ENCODE measurements at regions not wholly inside any gene's neighbourhood (a gene's known extent, or its start where the extent isn't known, plus 50 kb on each side); places are given as distances from the start of the nearest gene placed in this dataset.

DNA sequence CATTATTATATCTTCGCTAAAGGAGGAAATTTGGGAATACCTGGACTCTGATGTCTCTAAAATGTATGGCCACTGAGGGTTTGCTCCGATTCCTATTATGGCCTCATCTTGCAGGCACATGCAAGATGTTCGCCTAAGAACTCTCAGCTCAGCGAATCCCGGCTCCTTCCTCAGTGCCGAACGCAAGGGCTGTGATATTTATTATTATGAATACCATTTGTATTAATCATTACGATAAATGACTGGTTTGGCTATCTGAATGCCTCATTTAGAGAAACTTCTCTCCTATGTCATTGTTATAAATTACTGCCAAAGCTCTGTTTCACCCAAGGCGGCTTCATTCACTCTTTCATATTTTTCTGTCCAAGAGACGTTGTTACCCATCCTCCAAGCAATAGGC is 369.7 kb upstream of the TSHZ3 start:
- ATAC-seq = no peak
- no peak for TF ChIP-seq OSR1 (CRISPR knock-in tag; IDR thresholded peaks at IDR 0.05)
- TF ChIP-seq TOX (CRISPR knock-in tag; IDR thresholded peaks at IDR 0.05; ENCODE audit: borderline replicate concordance) = no peak
- no peak for TF ChIP-seq ZNF8 (CRISPR knock-in tag; IDR thresholded peaks at IDR 0.05)
- TF ChIP-seq ISL1 (CRISPR knock-in tag; IDR thresholded peaks at IDR 0.05) = no peak
- TF ChIP-seq ESRRG (CRISPR knock-in tag; IDR thresholded peaks at IDR 0.05) = no peak
- TF ChIP-seq ZFP30 (CRISPR knock-in tag; IDR thresholded peaks at IDR 0.05) = no peak

DNA sequence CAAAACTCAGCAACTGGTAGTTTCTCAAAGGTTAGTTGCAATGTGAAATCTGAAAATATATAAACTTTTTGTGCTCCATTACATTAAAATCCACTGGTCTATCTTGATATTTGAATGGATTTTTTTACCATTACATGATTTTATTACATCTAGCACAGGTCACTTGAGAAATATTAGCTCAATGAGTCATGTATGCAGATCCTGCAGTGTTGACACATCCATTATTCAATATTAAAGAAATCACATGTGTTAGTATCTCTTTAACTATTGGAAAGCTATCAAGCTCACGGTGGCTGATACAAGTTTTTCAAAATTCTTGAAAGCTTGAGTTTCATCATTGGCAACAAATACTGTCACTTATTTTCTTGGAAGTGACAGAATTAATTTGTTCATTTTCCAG is 373.9 kb upstream of the TSHZ3 start:
- ATAC-seq = no peak
- TF ChIP-seq ZC3H10 (CRISPR knock-in tag; IDR thresholded peaks at IDR 0.05) = no peak
- TF ChIP-seq OSR1 (CRISPR knock-in tag; IDR thresholded peaks at IDR 0.05) = no peak
- TF ChIP-seq PPARA (CRISPR knock-in tag; IDR thresholded peaks at IDR 0.05; ENCODE audit: borderline replicate concordance) = no peak
- TF ChIP-seq ZFP30 (CRISPR knock-in tag; IDR thresholded peaks at IDR 0.05) = no peak
- TF ChIP-seq ZFP3 (CRISPR knock-in tag; IDR thresholded peaks at IDR 0.05) = no peak
- no peak for TF ChIP-seq BACH2 (CRISPR knock-in tag; IDR thresholded peaks at IDR 0.05; ENCODE audit: borderline replicate concordance)
- TF ChIP-seq ARNTL (CRISPR knock-in tag; IDR thresholded peaks at IDR 0.05; ENCODE audit: borderline replicate concordance, low read depth) = no peak
- TF ChIP-seq ISL1 (CRISPR knock-in tag; IDR thresholded peaks at IDR 0.05) = no peak
- no peak for TF ChIP-seq CSDC2 (CRISPR knock-in tag; IDR thresholded peaks at IDR 0.05)
- TF ChIP-seq, protein P1, sequence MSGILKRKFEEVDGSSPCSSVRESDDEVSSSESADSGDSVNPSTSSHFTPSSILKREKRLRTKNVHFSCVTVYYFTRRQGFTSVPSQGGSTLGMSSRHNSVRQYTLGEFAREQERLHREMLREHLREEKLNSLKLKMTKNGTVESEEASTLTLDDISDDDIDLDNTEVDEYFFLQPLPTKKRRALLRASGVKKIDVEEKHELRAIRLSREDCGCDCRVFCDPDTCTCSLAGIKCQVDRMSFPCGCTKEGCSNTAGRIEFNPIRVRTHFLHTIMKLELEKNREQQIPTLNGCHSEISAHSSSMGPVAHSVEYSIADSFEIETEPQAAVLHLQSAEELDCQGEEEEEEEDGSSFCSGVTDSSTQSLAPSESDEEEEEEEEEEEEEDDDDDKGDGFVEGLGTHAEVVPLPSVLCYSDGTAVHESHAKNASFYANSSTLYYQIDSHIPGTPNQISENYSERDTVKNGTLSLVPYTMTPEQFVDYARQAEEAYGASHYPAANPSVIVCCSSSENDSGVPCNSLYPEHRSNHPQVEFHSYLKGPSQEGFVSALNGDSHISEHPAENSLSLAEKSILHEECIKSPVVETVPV (CRISPR knock-in tag; IDR thresholded peaks at IDR 0.05) = no peak
- no peak for TF ChIP-seq ZNF565 (CRISPR knock-in tag; conservative IDR thresholded peaks at IDR 0.05; ENCODE audit: low read depth)
- TF ChIP-seq, protein P2, sequence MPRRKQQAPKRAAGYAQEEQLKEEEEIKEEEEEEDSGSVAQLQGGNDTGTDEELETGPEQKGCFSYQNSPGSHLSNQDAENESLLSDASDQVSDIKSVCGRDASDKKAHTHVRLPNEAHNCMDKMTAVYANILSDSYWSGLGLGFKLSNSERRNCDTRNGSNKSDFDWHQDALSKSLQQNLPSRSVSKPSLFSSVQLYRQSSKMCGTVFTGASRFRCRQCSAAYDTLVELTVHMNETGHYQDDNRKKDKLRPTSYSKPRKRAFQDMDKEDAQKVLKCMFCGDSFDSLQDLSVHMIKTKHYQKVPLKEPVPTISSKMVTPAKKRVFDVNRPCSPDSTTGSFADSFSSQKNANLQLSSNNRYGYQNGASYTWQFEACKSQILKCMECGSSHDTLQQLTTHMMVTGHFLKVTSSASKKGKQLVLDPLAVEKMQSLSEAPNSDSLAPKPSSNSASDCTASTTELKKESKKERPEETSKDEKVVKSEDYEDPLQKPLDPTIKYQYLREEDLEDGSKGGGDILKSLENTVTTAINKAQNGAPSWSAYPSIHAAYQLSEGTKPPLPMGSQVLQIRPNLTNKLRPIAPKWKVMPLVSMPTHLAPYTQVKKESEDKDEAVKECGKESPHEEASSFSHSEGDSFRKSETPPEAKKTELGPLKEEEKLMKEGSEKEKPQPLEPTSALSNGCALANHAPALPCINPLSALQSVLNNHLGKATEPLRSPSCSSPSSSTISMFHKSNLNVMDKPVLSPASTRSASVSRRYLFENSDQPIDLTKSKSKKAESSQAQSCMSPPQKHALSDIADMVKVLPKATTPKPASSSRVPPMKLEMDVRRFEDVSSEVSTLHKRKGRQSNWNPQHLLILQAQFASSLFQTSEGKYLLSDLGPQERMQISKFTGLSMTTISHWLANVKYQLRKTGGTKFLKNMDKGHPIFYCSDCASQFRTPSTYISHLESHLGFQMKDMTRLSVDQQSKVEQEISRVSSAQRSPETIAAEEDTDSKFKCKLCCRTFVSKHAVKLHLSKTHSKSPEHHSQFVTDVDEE (CRISPR knock-in tag; IDR thresholded peaks at IDR 0.05) = no peak
- no peak for TF ChIP-seq TOX (CRISPR knock-in tag; IDR thresholded peaks at IDR 0.05; ENCODE audit: borderline replicate concordance)

DNA sequence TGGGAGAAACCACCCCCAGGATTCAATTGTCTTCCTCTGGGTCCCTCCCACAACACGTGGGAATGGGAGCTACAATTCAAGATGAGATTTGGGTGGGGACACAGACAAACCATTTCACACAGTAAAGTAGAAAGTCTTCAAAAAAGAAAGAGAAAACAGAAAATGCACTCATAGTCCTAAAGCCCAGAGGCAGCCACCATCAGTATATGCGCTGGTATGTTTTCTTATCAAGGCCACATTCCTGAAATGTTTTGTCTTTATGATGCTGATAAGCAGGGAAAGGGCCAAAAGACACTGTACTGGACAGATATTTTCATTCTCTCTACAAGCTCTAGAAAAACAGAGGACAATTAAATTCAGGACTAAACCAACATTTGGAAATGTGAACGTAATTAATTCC is 375.8 kb upstream of the TSHZ3 start:
- no peak for ATAC-seq
- TF ChIP-seq, protein P2 (CRISPR knock-in tag; IDR thresholded peaks at IDR 0.05) = no peak
- TF ChIP-seq ZFP30 (CRISPR knock-in tag; IDR thresholded peaks at IDR 0.05) (no peak), BACH2 (CRISPR knock-in tag; IDR thresholded peaks at IDR 0.05; ENCODE audit: borderline replicate concordance) (no peak), RARB (CRISPR knock-in tag; IDR thresholded peaks at IDR 0.05) (no peak), TCF4 (CRISPR knock-in tag; IDR thresholded peaks at IDR 0.05; ENCODE audit: borderline replicate concordance) (no peak), ZFP3 (CRISPR knock-in tag; IDR thresholded peaks at IDR 0.05) (no peak), PPARA (CRISPR knock-in tag; IDR thresholded peaks at IDR 0.05; ENCODE audit: borderline replicate concordance) (no peak), GLIS3 (CRISPR knock-in tag; IDR thresholded peaks at IDR 0.05) (no peak), ARNTL (CRISPR knock-in tag; IDR thresholded peaks at IDR 0.05; ENCODE audit: borderline replicate concordance, low read depth) (no peak), CSDC2 (CRISPR knock-in tag; IDR thresholded peaks at IDR 0.05) (no peak), SNAI2 (CRISPR knock-in tag; IDR thresholded peaks at IDR 0.05) (no peak), ZC3H10 (CRISPR knock-in tag; IDR thresholded peaks at IDR 0.05) (no peak), ZNF70 (CRISPR knock-in tag; IDR thresholded peaks at IDR 0.05) (no peak), OSR1 (CRISPR knock-in tag; IDR thresholded peaks at IDR 0.05) (no peak), TOX (CRISPR knock-in tag; IDR thresholded peaks at IDR 0.05; ENCODE audit: borderline replicate concordance) (no peak), ZNF565 (CRISPR knock-in tag; conservative IDR thresholded peaks at IDR 0.05; ENCODE audit: low read depth) (no peak)
- TF ChIP-seq, protein P3, sequence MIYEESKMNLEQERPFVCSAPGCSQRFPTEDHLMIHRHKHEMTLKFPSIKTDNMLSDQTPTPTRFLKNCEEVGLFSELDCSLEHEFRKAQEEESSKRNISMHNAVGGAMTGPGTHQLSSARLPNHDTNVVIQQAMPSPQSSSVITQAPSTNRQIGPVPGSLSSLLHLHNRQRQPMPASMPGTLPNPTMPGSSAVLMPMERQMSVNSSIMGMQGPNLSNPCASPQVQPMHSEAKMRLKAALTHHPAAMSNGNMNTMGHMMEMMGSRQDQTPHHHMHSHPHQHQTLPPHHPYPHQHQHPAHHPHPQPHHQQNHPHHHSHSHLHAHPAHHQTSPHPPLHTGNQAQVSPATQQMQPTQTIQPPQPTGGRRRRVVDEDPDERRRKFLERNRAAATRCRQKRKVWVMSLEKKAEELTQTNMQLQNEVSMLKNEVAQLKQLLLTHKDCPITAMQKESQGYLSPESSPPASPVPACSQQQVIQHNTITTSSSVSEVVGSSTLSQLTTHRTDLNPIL (CRISPR knock-in tag; IDR thresholded peaks at IDR 0.05; ENCODE audit: low read depth) = no peak
- TF ChIP-seq, protein P4, sequence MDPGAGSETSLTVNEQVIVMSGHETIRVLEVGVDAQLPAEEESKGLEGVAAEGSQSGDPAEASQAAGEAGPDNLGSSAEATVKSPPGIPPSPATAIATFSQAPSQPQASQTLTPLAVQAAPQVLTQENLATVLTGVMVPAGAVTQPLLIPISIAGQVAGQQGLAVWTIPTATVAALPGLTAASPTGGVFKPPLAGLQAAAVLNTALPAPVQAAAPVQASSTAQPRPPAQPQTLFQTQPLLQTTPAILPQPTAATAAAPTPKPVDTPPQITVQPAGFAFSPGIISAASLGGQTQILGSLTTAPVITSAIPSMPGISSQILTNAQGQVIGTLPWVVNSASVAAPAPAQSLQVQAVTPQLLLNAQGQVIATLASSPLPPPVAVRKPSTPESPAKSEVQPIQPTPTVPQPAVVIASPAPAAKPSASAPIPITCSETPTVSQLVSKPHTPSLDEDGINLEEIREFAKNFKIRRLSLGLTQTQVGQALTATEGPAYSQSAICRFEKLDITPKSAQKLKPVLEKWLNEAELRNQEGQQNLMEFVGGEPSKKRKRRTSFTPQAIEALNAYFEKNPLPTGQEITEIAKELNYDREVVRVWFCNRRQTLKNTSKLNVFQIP (CRISPR knock-in tag; IDR thresholded peaks at IDR 0.05; ENCODE audit: borderline replicate concordance, low read depth) = no peak
- TF ChIP-seq, protein P5, sequence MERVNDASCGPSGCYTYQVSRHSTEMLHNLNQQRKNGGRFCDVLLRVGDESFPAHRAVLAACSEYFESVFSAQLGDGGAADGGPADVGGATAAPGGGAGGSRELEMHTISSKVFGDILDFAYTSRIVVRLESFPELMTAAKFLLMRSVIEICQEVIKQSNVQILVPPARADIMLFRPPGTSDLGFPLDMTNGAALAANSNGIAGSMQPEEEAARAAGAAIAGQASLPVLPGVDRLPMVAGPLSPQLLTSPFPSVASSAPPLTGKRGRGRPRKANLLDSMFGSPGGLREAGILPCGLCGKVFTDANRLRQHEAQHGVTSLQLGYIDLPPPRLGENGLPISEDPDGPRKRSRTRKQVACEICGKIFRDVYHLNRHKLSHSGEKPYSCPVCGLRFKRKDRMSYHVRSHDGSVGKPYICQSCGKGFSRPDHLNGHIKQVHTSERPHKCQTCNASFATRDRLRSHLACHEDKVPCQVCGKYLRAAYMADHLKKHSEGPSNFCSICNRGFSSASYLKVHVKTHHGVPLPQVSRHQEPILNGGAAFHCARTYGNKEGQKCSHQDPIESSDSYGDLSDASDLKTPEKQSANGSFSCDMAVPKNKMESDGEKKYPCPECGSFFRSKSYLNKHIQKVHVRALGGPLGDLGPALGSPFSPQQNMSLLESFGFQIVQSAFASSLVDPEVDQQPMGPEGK (CRISPR knock-in tag; IDR thresholded peaks at IDR 0.05; ENCODE audit: borderline replicate concordance) = no peak
- TF ChIP-seq, protein P1 (CRISPR knock-in tag; IDR thresholded peaks at IDR 0.05) = no peak
